PC-3 (cell line): ENCODE measurements at regions not wholly inside any gene's neighbourhood (a gene's known extent, or its start where the extent isn't known, plus 50 kb on each side); places are given as distances from the start of the nearest gene placed in this dataset.
A peak's percentile ranks its signal among the peaks of the same experiment; 100 is the strongest.

ENCODE experiments used
- ATAC-seq: fragments of 200-7000 bp; cut with Tn5 transposase; 2 replicates; pipeline ENCODE4 v1.9.1; 2020; ENCODE audit warnings: mild to moderate bottlenecking, moderate library complexity
- BruUV-seq: library from RNA; stranded (reverse); fragments of 400-500 nt; replicated peaks from 2 replicates; lab custom pipeline; 2021; lab: Mats Ljungman, UMichigan
- CTCF ChIA-PET: fragments of 300-600 bp; sonication (Branson Sonifier 250); formaldehyde crosslinking; loops from one replicate; lab custom pipeline; 2022; ENCODE audit warnings: antibody characterized with exemption; lab: Charles Lee
- POLR2A ChIA-PET: fragments of 300-600 bp; sonication (Branson Sonifier 250); formaldehyde crosslinking; loops from one replicate; lab custom pipeline; 2022; ENCODE audit warnings: antibody characterized with exemption; ENCODE audit not compliant: unreplicated experiment; lab: Charles Lee
- DNase-seq: peaks from one replicate; pipeline ENCODE4 v3.0.0-alpha.2; 2015
- H2AFZ ChIP-seq: fragments of 300-600 bp; sonication (generic); 2 replicates; pipeline ENCODE4 v1.6.0; 2016; ENCODE audit warnings: antibody characterized with exemption, low read length
- H3F3A ChIP-seq: fragments of 300-600 bp; sonication (generic); one replicate; pipeline ENCODE4 v1.6.0; 2017; ENCODE audit warnings: antibody characterized with exemption, low read length, control low read depth, mild to moderate bottlenecking; ENCODE audit not compliant: unreplicated experiment
- H3K27ac ChIP-seq: fragments of 300-600 bp; sonication (generic); 2 replicates; pipeline ENCODE4 v1.5.1; 2016; ENCODE audit warnings: mild to moderate bottlenecking, low read length
- H3K27me3 ChIP-seq: fragments of 300-600 bp; sonication (generic); 2 replicates; pipeline ENCODE4 v1.6.1; 2016; ENCODE audit warnings: low read length, mixed read lengths
- H3K36me3 ChIP-seq: fragments of 300-600 bp; sonication (generic); 2 replicates; pipeline ENCODE4 v1.6.1; 2016; ENCODE audit warnings: low read depth, mixed run types, low read length, mixed read lengths
- H3K4me1 ChIP-seq: fragments of 300-600 bp; sonication (generic); 2 replicates; pipeline ENCODE4 v1.5.1; 2016; ENCODE audit warnings: low read length; ENCODE audit not compliant: insufficient read depth
- H3K4me2 ChIP-seq: fragments of 300-600 bp; sonication (generic); 2 replicates; pipeline ENCODE4 v1.6.0; 2016; ENCODE audit warnings: low read length
- H3K4me3 ChIP-seq: fragments of 300-600 bp; sonication (generic); 2 replicates; pipeline ENCODE4 v1.5.1; 2016; ENCODE audit warnings: mild to moderate bottlenecking, low read length, mixed read lengths
- H3K79me2 ChIP-seq: fragments of 300-600 bp; sonication (generic); 2 replicates; pipeline ENCODE4 v1.6.1; 2017; ENCODE audit warnings: low read length, mixed read lengths
- H3K9ac ChIP-seq: fragments of 300-600 bp; sonication (generic); 2 replicates; pipeline ENCODE4 v1.6.0; 2016; ENCODE audit warnings: mild to moderate bottlenecking, low read length
- H3K9me2 ChIP-seq: fragments of 300-600 bp; sonication (generic); replicated peaks from 2 replicates; pipeline ENCODE4 v1.6.1; 2016; ENCODE audit warnings: mixed run types, low read length, mixed read lengths
- H3K9me3 ChIP-seq: fragments of 300-600 bp; sonication (generic); 2 replicates; pipeline ENCODE4 v1.6.1; 2016; ENCODE audit warnings: low read length, mixed read lengths
- H4K20me1 ChIP-seq: fragments of 300-600 bp; sonication (generic); 2 replicates; pipeline ENCODE4 v1.6.1; 2016; ENCODE audit warnings: low read length, mixed read lengths
- EZH2 ChIP-seq: fragments of 300-600 bp; sonication (generic); IDR thresholded peaks from one replicate; pipeline ENCODE4 v1.6.1; 2017; ENCODE audit warnings: antibody characterized with exemption, mild to moderate bottlenecking, low read length; ENCODE audit not compliant: unreplicated experiment
- EZH2phosphoT487 ChIP-seq: fragments of 300-600 bp; sonication (generic); IDR thresholded peaks from 2 replicates; pipeline ENCODE4 v1.6.1; 2018; ENCODE audit warnings: mild to moderate bottlenecking, antibody characterized with exemption, low read length, borderline replicate concordance
- intact Hi-C: fragments of 100-400 bp; cut with micrococcal nuclease; formaldehyde crosslinking; loops from 2 replicates; pipeline ENCODE4 v1.9.0; 2023
- TF ChIP-seq, protein P1 (sequence below): fragments of 300-600 bp; sonication (generic); conservative IDR thresholded peaks from 2 replicates; pipeline ENCODE4 v1.5.1; 2017; ENCODE audit warnings: antibody characterized with exemption, low read depth, mild to moderate bottlenecking, low read length

DNA sequence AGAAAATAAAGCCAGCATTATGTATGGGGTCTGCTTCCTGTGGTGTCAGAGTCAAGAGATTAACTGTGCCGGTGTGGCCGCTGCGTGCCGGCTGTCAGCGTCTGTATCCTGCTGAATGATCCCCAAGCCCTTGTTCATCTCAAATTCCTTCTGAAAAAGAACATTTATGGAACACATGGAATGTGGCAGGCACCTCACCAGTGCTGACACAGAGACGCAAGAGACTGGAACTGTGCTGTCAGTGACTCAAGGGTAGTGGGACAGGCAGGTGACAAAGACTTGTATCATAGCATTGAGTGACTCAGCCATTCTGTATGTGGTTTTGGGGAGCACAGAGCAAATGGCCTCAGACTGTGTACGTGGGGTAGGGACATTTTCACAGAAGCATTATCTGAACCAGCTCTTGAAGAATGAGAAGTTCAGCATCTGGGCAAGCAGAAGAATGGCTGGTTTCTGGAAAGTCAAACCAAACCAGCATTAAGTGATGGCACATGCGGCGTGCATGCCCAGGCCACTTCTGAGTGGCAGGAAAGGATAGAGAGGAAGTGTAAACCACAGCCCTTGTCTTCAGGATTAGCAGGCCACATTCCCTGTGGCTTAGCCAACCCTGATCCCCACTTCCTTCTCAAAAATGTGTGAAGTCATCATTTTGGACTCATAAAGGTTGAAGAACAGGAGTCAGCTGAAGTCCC is 54.0 kb upstream of the IRS2 start:
- Histone ChIP-seq H3K4me3 (no peak overlapping the region), H3K4me1 (peaks cover 32% of the 10 kb centered on the region), H3K27ac (peak overlapping the region; percentile 27), H3K36me3 (no peaks in the 10 kb centered on the region), H3K4me2 (peak overlapping the region; percentile 68), H3K27me3 (no peaks in the 10 kb centered on the region), H4K20me1 (no peaks in the 10 kb centered on the region), H3K9me3 (no peaks in the 10 kb centered on the region), H3K9ac (no peak overlapping the region), H3F3A (no peaks in the 10 kb centered on the region), H3K9me2 (no peaks in the 10 kb centered on the region), H3K79me2 (no peaks in the 10 kb centered on the region), H2AFZ (peak overlapping the region; percentile 45)
- no TSS peak for BruUV-seq
- ATAC-seq (peak; percentile 83), DNase-seq (peak; percentile 77)
- ChIA-PET POLR2A (interaction anchor here (0.6 kb wide), 1 partner anchor 54 kb away, joined by 4 read pairs; the partner anchor contains the start of gene IRS2), CTCF (no interaction called here)
- intact Hi-C loops, result no loop called here
- TF ChIP-seq EZH2phosphoT487, result no peak
- TF ChIP-seq, protein P1, sequence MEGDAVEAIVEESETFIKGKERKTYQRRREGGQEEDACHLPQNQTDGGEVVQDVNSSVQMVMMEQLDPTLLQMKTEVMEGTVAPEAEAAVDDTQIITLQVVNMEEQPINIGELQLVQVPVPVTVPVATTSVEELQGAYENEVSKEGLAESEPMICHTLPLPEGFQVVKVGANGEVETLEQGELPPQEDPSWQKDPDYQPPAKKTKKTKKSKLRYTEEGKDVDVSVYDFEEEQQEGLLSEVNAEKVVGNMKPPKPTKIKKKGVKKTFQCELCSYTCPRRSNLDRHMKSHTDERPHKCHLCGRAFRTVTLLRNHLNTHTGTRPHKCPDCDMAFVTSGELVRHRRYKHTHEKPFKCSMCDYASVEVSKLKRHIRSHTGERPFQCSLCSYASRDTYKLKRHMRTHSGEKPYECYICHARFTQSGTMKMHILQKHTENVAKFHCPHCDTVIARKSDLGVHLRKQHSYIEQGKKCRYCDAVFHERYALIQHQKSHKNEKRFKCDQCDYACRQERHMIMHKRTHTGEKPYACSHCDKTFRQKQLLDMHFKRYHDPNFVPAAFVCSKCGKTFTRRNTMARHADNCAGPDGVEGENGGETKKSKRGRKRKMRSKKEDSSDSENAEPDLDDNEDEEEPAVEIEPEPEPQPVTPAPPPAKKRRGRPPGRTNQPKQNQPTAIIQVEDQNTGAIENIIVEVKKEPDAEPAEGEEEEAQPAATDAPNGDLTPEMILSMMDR, result no peak
- no peak for TF ChIP-seq EZH2

DNA sequence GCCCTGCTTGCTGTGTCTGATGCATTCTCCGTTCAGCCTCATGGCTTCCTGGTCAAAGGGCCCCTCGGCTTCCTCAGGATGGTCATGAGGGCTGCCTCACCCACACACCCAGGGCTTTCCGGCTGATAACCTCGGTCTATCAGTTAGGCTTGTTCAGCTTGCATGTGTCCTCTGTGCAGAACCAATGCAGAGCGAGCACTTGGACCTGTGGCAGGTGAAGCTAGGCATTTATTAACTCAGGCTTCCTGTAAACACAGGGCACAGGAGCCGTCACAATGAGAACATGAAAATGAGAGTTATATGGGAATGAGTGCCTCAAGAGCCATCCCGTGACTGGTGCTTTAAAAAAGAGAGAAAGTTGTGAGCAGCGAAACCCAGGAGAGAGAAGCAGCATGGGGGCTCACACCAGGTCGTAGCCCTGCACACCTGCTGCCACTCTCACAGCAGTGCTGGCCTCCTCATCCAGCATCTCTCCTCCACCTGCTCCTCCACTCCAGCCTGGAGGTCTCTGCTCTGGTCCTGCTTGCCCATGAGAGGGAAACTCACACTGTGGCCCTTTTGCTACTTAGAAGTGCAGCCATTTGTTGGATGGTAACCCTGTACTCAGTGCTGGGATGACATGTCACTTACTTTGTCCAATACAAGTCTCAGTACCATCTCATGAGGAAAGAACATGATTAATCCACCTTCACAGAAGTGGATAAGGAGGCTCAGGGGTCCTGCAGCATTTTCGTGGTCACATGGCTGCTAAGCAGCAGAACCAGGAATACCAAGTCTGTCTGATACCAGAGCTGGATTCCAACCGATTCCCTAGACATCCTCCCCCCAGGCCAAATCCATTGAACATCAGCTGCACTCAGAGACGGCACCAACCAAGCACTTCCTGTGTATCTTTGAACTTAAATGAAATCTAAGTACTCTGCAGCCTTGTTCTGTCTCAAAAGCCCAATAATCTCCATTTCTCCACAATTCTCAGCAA is 50.5 kb upstream of the IRS2 start:
- POLR2A ChIA-PET, result no interaction called here

More for the DNA sequence above, 50.5 kb upstream of the IRS2 start:
- DNase-seq (no peak), ATAC-seq (no peak)
- Histone ChIP-seq H3K79me2 (no peaks in the 10 kb centered on the region), H3K27me3 (no peaks in the 10 kb centered on the region), H3K9ac (no peak overlapping the region), H3F3A (no peaks in the 10 kb centered on the region), H3K9me2 (no peaks in the 10 kb centered on the region), H4K20me1 (no peaks in the 10 kb centered on the region), H3K4me3 (no peak overlapping the region), H3K36me3 (no peaks in the 10 kb centered on the region), H3K9me3 (no peaks in the 10 kb centered on the region), H2AFZ (no peak overlapping the region), H3K27ac (no peak overlapping the region), H3K4me1 (peaks cover 19% of the 10 kb centered on the region), H3K4me2 (no peak overlapping the region)
- intact Hi-C loops, result no loop called here
- BruUV-seq, result no TSS peak
- CTCF ChIA-PET, result no interaction called here
- no peak for TF ChIP-seq EZH2
- TF ChIP-seq EZH2phosphoT487, result no peak
- TF ChIP-seq, protein P1, result no peak
